Stimulated activated CD4-positive, alpha-beta T cell treated with anti-CD3 and anti-CD28 coated beads, Interleukin-15, amount 100 ng/mL, for 48 hours (primary cell): ENCODE measurements at regions not wholly inside any gene's neighbourhood (a gene's known extent, or its start where the extent isn't known, plus 50 kb on each side); places are given as distances from the start of the nearest gene placed in this dataset.

ENCODE experiments used
- DNase-seq, 2 donors: peaks; one replicate each; pipeline ENCODE4 v3.0.0-alpha.2; 2020; ENCODE audit warnings: low read depth in 2 of 2

- DNase-seq: no peak
Observed at GRCh38 chr17:73694491-73694890, 50.2 kb upstream of the SDK2 start.

GRCh38 chr17:73695035-73695738 is 50.9 kb upstream of the SDK2 start:
- no peak for DNase-seq

GRCh38 chr17:73696251-73696650 is 52.0 kb upstream of the SDK2 start:
- DNase-seq: no peak

- DNase-seq: no peak
Observed at GRCh38 chr17:73697872-73698271, 53.6 kb upstream of the SDK2 start.

- no peak for DNase-seq
Observed at GRCh38 chr17:73698966-73699365, 54.7 kb upstream of the SDK2 start.

GRCh38 chr17:73701701-73702100 is 57.5 kb upstream of the SDK2 start:
- no peak for DNase-seq

- DNase-seq: no peak
Observed at GRCh38 chr17:73703192-73703591, 58.9 kb upstream of the SDK2 start.

GRCh38 chr17:73703917-73704316 is 59.7 kb upstream of the SDK2 start:
- DNase-seq: no peak

- no peak for DNase-seq
Observed at GRCh38 chr17:73705594-73705993, 61.3 kb upstream of the SDK2 start.

- DNase-seq: no peak
Observed at GRCh38 chr17:73706428-73706827, 62.2 kb upstream of the SDK2 start.

- DNase-seq: no peak
Observed at GRCh38 chr17:73706858-73707257, 62.6 kb upstream of the SDK2 start.

- DNase-seq: no peak
Observed at GRCh38 chr17:73707358-73707757, 63.1 kb upstream of the SDK2 start.

- DNase-seq: peak; percentile 27 to 69
Observed at GRCh38 chr17:73710095-73710592, 65.9 kb upstream of the SDK2 start.

GRCh38 chr17:73711184-73711583 is 66.9 kb upstream of the SDK2 start:
- no peak for DNase-seq

- no peak for DNase-seq
Observed at GRCh38 chr17:73711916-73712315, 67.7 kb upstream of the SDK2 start.

- no peak for DNase-seq
Observed at GRCh38 chr17:73713136-73713535, 68.9 kb upstream of the SDK2 start.

GRCh38 chr17:73715769-73716168 is 71.5 kb upstream of the SDK2 start:
- no peak for DNase-seq

GRCh38 chr17:73717690-73718089 is 73.4 kb upstream of the SDK2 start:
- no peak for DNase-seq

- no peak for DNase-seq
Observed at GRCh38 chr17:73718362-73718761, 74.1 kb upstream of the SDK2 start.

GRCh38 chr17:73718912-73719311 is 74.7 kb upstream of the SDK2 start:
- DNase-seq: no peak

- DNase-seq: no peak
Observed at GRCh38 chr17:73719588-73720071, 75.4 kb upstream of the SDK2 start.

GRCh38 chr17:73720187-73720834 is 76.1 kb upstream of the SDK2 start:
- peak in 1 of 2 donors; percentile 14 for DNase-seq

- DNase-seq: peak in 1 of 2 donors; percentile 7
Observed at GRCh38 chr17:73722165-73722564, 77.9 kb upstream of the SDK2 start.
